SK-N-SH treated with all-trans-retinoic acid at 6 μM for 48 hours (cell line): ENCODE measurements at regions not wholly inside any gene's neighbourhood (a gene's known extent, or its start where the extent isn't known, plus 50 kb on each side); places are given as distances from the start of the nearest gene placed in this dataset.

Experiments
- ATAC-seq: fragments of 200-7000 bp; cut with Tn5 transposase; 3 replicates; pipeline ENCODE4 v1.9.1; 2020; ENCODE audit warnings: mild to moderate bottlenecking, moderate library complexity
- ARNTL ChIP-seq: fragments of 450-650 bp; formaldehyde crosslinking; IDR thresholded peaks from 2 replicates; pipeline ENCODE4 v1.5.0; 2020; ENCODE audit warnings: low read depth, mild to moderate bottlenecking, moderate library complexity, borderline replicate concordance
- BACH2 ChIP-seq: fragments of 250-450 bp; sonication (Bioruptor Pico); IDR thresholded peaks from 2 replicates; pipeline ENCODE4 v1.9.0; 2021; ENCODE audit warnings: mild to moderate bottlenecking, borderline replicate concordance
- CSDC2 ChIP-seq: fragments of 250-450 bp; sonication (Bioruptor Pico); IDR thresholded peaks from 2 replicates; pipeline ENCODE4 v1.5.0; 2020; ENCODE audit warnings: mild to moderate bottlenecking, moderate library complexity
- ESRRG ChIP-seq: fragments of 250-450 bp; sonication (Bioruptor Pico); IDR thresholded peaks from 2 replicates; pipeline ENCODE4 v1.6.1; 2021; ENCODE audit warnings: mild to moderate bottlenecking
- GLIS3 ChIP-seq: fragments of 250-450 bp; sonication (Bioruptor Pico); IDR thresholded peaks from 2 replicates; pipeline ENCODE4 v1.5.0; 2020; ENCODE audit warnings: mild to moderate bottlenecking, moderate library complexity
- OSR1 ChIP-seq: fragments of 250-450 bp; sonication (Bioruptor Pico); IDR thresholded peaks from 2 replicates; pipeline ENCODE4 v1.8.0; 2022; ENCODE audit warnings: moderate library complexity, mild to moderate bottlenecking, inconsistent platforms
- PATZ1 ChIP-seq: fragments of 250-450 bp; sonication (Bioruptor Pico); IDR thresholded peaks from 2 replicates; pipeline ENCODE4 v1.8.0; 2020; ENCODE audit warnings: mild to moderate bottlenecking, moderate library complexity, borderline replicate concordance
- PPARA ChIP-seq: fragments of 250-450 bp; sonication (Bioruptor Pico); IDR thresholded peaks from 2 replicates; pipeline ENCODE4 v1.5.0; 2020; ENCODE audit warnings: mild to moderate bottlenecking, borderline replicate concordance
- RARB ChIP-seq: fragments of 250-450 bp; sonication (Bioruptor Pico); IDR thresholded peaks from 2 replicates; pipeline ENCODE4 v1.8.0; 2021; ENCODE audit warnings: mild to moderate bottlenecking, moderate library complexity
- SNAI2 ChIP-seq: fragments of 250-450 bp; sonication (Bioruptor Pico); IDR thresholded peaks from 2 replicates; pipeline ENCODE4 v1.5.0; 2020; ENCODE audit warnings: mild to moderate bottlenecking, moderate library complexity
- TSHZ2 ChIP-seq: fragments of 250-450 bp; sonication (Bioruptor Pico); IDR thresholded peaks from 2 replicates; pipeline ENCODE4 v1.5.0; 2020; ENCODE audit warnings: mild to moderate bottlenecking, moderate library complexity
- ZC3H10 ChIP-seq: fragments of 250-450 bp; sonication (Bioruptor Pico); IDR thresholded peaks from 2 replicates; pipeline ENCODE4 v1.5.1; 2021; ENCODE audit warnings: mild to moderate bottlenecking, moderate library complexity
- ZFP3 ChIP-seq: fragments of 250-450 bp; sonication (Bioruptor Pico); IDR thresholded peaks from 2 replicates; pipeline ENCODE4 v1.5.0; 2020; ENCODE audit warnings: mild to moderate bottlenecking, moderate library complexity
- ZFP30 ChIP-seq: fragments of 450-650 bp; formaldehyde crosslinking; IDR thresholded peaks from 2 replicates; pipeline ENCODE4 v1.5.0; 2022; ENCODE audit warnings: mild to moderate bottlenecking, moderate library complexity
- ZNF565 ChIP-seq: fragments of 450-650 bp; formaldehyde crosslinking; conservative IDR thresholded peaks from 2 replicates; pipeline ENCODE4 v1.5.0; 2020; ENCODE audit warnings: low read depth, mild to moderate bottlenecking, moderate library complexity
- ZNF70 ChIP-seq: fragments of 450-650 bp; formaldehyde crosslinking; IDR thresholded peaks from 2 replicates; pipeline ENCODE4 v1.5.0; 2020; ENCODE audit warnings: mild to moderate bottlenecking, moderate library complexity
- TF ChIP-seq, protein P1 (sequence below): fragments of 250-450 bp; sonication (Bioruptor Pico); IDR thresholded peaks from 2 replicates; pipeline ENCODE4 v1.5.1; 2020; ENCODE audit warnings: low read depth, mild to moderate bottlenecking, moderate library complexity
- TF ChIP-seq, protein P2 (sequence below): fragments of 250-450 bp; sonication (Bioruptor Pico); IDR thresholded peaks from 2 replicates; pipeline ENCODE4 v1.8.0; 2021; ENCODE audit warnings: low read depth, mild to moderate bottlenecking, moderate library complexity, borderline replicate concordance
- TF ChIP-seq, protein P3 (sequence below): fragments of 250-450 bp; sonication (Bioruptor Pico); IDR thresholded peaks from 2 replicates; pipeline ENCODE4 v1.5.1; 2021; ENCODE audit warnings: mild to moderate bottlenecking, moderate library complexity

DNA sequence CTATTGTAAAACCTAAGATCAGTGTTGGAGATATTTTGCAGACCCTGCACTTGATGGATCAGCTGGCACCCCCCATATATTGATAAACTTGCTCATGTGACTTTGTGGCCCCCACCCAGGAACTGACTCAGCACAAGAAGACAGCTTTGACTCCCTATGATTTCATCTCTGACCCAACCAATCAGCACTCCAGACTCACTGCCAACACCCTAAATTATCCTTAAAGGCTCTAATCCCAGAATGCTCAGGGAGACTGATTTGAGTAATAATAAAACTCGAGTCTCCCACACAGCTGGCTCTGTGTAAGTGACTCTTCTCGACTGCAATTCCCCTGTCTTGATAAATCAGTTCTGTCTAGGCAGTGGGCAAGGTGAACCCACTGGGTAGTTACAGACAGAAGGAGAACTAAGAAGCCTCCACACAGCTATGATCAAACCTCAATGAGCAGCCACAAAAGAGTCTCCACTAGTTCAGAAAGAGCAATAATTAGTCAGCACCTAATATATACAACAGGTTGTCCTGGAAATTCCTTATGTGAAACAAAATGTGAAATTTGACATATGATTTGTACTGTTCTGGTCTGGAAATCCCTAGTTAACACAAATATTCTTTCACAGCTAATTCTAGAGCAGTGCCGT is 52.2 kb downstream of the ACTL7B start:
- no peak for ATAC-seq
- no peak for TF ChIP-seq ZNF565
- TF ChIP-seq SNAI2 (CRISPR knock-in tag) = no peak
- TF ChIP-seq, protein P1, sequence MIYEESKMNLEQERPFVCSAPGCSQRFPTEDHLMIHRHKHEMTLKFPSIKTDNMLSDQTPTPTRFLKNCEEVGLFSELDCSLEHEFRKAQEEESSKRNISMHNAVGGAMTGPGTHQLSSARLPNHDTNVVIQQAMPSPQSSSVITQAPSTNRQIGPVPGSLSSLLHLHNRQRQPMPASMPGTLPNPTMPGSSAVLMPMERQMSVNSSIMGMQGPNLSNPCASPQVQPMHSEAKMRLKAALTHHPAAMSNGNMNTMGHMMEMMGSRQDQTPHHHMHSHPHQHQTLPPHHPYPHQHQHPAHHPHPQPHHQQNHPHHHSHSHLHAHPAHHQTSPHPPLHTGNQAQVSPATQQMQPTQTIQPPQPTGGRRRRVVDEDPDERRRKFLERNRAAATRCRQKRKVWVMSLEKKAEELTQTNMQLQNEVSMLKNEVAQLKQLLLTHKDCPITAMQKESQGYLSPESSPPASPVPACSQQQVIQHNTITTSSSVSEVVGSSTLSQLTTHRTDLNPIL (CRISPR knock-in tag) = no peak

DNA sequence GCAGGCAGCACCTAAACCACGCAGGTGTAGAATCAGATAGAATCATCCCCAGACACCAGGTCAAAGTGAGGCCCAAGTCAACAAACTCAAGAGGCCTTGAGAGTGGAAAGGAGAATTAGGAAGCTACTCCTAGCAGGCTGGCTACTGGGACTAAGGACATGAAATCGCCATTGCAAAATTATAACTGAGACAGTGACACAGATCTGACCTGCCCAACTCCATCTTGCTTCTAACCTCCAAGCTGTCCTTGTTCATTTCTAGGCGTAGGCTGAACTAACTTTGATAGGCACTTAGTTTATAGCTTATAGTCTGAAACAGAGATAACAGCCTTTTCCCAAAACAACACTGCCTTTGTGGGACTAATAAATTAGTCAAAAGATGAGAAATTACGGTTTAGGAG is 52.8 kb downstream of the ACTL7B start:
- TF ChIP-seq GLIS3 (CRISPR knock-in tag) (no peak), ZFP30 (no peak), ZFP3 (CRISPR knock-in tag) (no peak), PPARA (CRISPR knock-in tag) (no peak), OSR1 (CRISPR knock-in tag) (no peak), ZNF565 (no peak), ARNTL (CRISPR knock-in tag) (no peak), ZC3H10 (CRISPR knock-in tag) (no peak), TSHZ2 (CRISPR knock-in tag) (no peak), ESRRG (CRISPR knock-in tag) (no peak), CSDC2 (CRISPR knock-in tag) (no peak), PATZ1 (no peak), RARB (CRISPR knock-in tag) (no peak), BACH2 (CRISPR knock-in tag) (no peak), ZNF70 (no peak)
- TF ChIP-seq, protein P2, sequence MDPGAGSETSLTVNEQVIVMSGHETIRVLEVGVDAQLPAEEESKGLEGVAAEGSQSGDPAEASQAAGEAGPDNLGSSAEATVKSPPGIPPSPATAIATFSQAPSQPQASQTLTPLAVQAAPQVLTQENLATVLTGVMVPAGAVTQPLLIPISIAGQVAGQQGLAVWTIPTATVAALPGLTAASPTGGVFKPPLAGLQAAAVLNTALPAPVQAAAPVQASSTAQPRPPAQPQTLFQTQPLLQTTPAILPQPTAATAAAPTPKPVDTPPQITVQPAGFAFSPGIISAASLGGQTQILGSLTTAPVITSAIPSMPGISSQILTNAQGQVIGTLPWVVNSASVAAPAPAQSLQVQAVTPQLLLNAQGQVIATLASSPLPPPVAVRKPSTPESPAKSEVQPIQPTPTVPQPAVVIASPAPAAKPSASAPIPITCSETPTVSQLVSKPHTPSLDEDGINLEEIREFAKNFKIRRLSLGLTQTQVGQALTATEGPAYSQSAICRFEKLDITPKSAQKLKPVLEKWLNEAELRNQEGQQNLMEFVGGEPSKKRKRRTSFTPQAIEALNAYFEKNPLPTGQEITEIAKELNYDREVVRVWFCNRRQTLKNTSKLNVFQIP (CRISPR knock-in tag) = no peak
- TF ChIP-seq, protein P1 (CRISPR knock-in tag) = no peak
- TF ChIP-seq, protein P3, sequence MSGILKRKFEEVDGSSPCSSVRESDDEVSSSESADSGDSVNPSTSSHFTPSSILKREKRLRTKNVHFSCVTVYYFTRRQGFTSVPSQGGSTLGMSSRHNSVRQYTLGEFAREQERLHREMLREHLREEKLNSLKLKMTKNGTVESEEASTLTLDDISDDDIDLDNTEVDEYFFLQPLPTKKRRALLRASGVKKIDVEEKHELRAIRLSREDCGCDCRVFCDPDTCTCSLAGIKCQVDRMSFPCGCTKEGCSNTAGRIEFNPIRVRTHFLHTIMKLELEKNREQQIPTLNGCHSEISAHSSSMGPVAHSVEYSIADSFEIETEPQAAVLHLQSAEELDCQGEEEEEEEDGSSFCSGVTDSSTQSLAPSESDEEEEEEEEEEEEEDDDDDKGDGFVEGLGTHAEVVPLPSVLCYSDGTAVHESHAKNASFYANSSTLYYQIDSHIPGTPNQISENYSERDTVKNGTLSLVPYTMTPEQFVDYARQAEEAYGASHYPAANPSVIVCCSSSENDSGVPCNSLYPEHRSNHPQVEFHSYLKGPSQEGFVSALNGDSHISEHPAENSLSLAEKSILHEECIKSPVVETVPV (CRISPR knock-in tag) = no peak
- ATAC-seq = no peak

GRCh38 chr9:108801949-108802348 is 53.8 kb downstream of the ACTL7B start:
- no peak for TF ChIP-seq SNAI2 (CRISPR knock-in tag)
- no peak for TF ChIP-seq OSR1 (CRISPR knock-in tag)
- TF ChIP-seq ZNF565 = no peak
- TF ChIP-seq ARNTL (CRISPR knock-in tag) = no peak
- no peak for TF ChIP-seq PATZ1
- ATAC-seq = no peak
